ENCODE measurements at regions not wholly inside any gene's neighbourhood (a gene's known extent, or its start where the extent isn't known, plus 50 kb on each side); places are given as distances from the start of the nearest gene placed in this dataset.
"Not testable (repeated sequence)": the region's sequence is repeated elsewhere in the genome, so short reads cannot be mapped to it uniquely, and the experiment has no call there.

GRCh38 chr2:132272713-132273112 lies 111.0 kb upstream of the ANKRD30BL start:
- DNase-seq (ENCODE audit: low read depth) = no peak

GRCh38 chr2:132273585-132273984 lies 111.8 kb upstream of the ANKRD30BL start:
- not testable (repeated sequence) for DNase-seq (ENCODE audit: low read depth)

GRCh38 chr2:132274000-132274399 lies 112.2 kb upstream of the ANKRD30BL start:
- no peak for DNase-seq (ENCODE audit: low read depth)

DNA sequence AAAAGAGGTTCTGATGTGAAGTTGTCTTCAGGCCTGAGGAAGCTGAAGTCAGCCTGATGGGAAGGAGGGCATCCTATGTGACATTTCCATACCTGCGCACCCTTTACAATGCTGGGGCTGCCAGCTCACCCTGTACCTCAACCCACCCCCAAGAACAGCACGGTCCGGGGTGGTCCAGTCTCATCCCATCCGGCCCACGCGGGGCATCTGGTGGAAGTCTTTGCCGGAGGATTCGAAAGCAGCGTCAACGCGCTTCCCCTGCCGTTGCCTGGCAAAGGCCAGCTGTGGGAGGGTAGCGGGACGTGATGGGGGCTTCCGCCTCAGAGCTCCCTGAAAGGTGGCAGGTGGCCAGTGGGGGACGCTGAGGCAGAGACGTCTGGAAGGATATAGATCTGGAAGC lies 113.6 kb upstream of the ANKRD30BL start:
- no peak for DNase-seq (ENCODE audit: low read depth)

GRCh38 chr2:132276571-132276981 lies 114.8 kb upstream of the ANKRD30BL start:
- DNase-seq (ENCODE audit: low read depth) = no peak

GRCh38 chr2:132278267-132278666 lies 116.5 kb upstream of the ANKRD30BL start:
- DNase-seq (ENCODE audit: low read depth) = no peak

DNA sequence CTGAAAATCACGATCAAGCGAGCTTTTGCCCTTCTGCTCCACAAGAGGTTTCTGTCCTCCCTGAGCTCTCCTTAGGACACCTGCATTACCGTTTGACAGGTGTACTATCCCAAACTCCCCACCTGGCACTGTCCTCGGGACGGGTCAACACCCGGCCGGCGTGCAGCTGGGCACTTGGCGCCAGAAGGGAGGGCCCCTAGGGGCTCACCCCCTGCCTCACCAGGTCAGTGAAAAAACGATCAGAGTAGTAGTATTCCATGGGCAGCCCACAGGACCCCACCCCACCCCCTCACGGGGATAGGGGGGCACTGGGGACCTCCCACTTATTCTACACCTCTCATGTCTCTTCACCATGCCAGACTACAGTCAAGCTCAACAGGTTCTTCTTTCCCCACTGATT lies 117.6 kb upstream of the ANKRD30BL start:
- no peak for DNase-seq (ENCODE audit: low read depth)

DNA sequence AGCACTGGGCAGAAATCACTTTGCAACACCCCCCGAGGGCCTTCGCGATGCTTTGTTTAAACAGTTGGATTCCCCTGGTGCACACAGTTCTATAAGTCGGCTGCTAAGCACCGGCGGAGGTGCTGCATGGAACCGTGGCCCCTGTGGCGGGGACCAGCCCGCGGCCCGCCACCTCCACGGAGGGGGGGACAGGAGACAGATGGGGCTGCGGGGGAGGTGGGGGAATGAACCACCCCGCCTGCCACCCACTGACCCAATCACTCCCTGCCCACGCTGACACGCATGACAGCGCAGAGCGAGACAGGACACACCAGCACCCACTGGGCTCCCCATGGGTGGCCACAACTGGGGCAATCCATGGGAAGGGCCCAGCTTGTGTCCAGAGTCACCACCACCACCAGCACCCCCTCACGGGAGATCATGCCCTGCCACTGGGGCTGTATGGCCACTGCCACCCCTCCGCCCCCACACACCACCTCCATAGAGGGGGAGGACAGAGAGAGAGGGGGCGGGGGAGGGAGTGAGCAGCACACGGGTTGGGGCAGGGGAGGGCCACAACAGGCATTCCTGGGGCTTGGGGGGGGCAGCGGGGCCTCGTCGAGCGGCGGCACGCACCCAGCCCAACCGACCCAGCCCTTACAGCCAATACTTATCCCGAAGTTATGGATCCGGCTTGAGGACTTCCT lies 118.3 kb upstream of the ANKRD30BL start:
- DNase-seq (ENCODE audit: low read depth) = no peak

- no peak for DNase-seq (ENCODE audit: low read depth)
Measured at GRCh38 chr2:132280912-132281311, 119.2 kb upstream of the ANKRD30BL start.

DNA sequence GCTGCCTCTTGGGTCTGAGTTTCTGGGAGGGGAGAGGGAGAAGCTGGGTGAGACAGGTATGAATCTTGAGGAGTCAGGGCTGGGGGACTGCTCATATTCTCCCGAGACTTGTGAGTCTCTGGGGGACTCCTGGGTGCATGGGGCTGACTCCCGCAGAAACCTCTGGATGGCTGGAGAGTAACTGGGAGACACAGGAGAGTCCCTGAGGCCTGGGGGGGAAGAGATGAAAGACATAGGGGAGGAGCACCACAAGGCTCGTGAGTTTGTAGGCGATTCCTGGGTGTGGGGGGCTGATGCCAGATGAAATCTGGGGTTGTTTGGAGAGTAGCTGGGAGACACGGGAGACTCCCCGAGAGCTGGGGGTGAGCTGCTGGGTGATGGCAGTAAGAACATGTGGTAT lies 120.4 kb upstream of the ANKRD30BL start:
- not testable (repeated sequence) for DNase-seq (ENCODE audit: low read depth)

DNA sequence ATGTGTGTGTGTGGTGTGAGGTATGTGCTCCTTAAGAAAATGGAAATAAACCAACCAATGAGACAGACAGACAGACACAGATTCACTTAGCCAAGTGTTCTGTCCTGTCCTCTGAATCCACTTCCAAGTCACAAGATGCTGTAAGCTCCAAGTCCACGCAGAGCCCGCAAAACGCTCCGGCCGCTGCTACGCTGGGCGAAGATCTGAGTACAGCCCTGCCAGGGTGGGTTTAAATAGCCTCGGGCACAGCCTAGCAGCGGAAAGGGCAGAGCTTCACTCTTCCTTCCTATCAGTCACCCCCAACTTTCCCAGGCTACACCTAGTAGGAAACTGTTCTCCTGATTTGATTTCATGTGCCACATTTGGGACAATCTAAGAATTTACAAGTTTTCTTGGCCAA lies 121.2 kb upstream of the ANKRD30BL start:
- no peak for DNase-seq (ENCODE audit: low read depth)

GRCh38 chr2:132286289-132286911 lies 124.6 kb upstream of the ANKRD30BL start:
- DNase-seq (ENCODE audit: low read depth) = not testable (repeated sequence)

GRCh38 chr2:132287910-132288309 lies 126.2 kb upstream of the ANKRD30BL start:
- peak; percentile 26 for DNase-seq (ENCODE audit: low read depth)

DNA sequence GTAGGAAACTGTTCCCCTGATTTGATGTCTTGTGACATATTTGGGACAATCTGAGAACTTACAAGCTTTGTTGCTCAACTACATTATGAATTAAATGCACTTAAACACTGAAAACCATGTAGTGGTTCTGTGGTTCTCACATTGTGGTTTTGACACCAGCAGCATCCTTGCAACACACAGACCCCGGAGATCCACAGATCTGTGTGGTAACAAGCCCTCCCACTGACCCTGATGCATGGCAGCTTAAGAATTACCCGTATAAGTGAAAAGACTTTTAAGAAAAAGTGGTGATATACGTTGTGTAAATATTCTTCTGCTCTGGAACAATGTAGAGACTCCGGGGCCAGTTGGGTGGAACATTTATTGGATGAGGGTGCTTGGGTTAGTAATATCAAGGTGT lies 127.4 kb upstream of the ANKRD30BL start:
- DNase-seq (ENCODE audit: low read depth) = not testable (repeated sequence)

GRCh38 chr2:132289812-132290211 lies 126.8 kb upstream of the GPR39 start:
- DNase-seq (ENCODE audit: low read depth) = not testable (repeated sequence)

GRCh38 chr2:132300592-132301378 lies 115.8 kb upstream of the GPR39 start:
- DNase-seq (ENCODE audit: low read depth) = not testable (repeated sequence)

- DNase-seq (ENCODE audit: low read depth) = peak; percentile 73
Measured at GRCh38 chr2:132304661-132305380, 111.8 kb upstream of the GPR39 start.

DNA sequence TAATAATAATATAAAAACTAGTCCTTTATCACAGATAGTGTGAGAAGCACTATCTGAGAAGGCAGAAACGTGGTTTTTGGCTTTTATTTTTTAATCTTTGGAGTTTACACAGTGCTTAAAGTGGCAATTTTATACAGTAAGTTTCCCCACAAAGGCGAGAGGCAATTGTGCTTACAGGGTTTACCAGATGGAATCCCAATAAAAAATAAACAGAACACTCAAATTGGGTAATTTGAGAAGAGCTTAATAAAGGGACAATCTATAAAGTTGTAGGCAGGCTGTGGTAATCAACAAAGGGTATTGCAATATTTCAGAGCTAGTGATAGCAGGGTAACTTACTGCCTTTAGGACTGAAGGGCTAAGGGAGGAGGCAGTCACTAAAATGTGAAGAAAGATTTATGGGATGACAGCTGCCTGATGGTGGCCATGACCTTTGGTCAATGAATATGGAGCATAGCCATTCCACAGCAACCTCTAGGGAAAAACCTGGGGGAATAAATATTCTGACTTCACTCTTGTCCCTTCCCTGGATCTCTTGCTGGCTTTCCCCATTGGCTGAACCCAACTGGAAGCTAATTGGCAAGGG lies 108.9 kb upstream of the GPR39 start:
- DNase-seq (ENCODE audit: low read depth) = not testable (repeated sequence)

DNA sequence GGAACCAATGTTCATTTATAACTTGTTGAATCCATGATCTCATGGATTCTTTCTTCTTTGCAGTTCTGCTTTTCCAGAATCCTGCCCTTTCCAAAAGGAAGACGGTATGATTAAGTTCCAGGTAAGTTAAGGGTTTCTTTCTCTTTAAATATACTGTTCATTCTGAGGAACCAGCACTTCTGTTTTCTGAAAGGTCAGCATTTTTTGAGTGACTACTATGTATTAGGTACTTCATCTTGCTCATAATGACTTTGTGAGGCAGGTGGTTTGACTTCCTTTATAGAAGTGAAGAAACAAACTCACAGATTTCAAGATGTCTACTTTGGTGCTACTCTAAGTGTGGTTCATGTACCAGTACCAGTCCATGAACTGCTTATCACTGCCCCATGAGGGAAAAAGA lies 107.4 kb upstream of the GPR39 start:
- DNase-seq (ENCODE audit: low read depth) = not testable (repeated sequence)

DNA sequence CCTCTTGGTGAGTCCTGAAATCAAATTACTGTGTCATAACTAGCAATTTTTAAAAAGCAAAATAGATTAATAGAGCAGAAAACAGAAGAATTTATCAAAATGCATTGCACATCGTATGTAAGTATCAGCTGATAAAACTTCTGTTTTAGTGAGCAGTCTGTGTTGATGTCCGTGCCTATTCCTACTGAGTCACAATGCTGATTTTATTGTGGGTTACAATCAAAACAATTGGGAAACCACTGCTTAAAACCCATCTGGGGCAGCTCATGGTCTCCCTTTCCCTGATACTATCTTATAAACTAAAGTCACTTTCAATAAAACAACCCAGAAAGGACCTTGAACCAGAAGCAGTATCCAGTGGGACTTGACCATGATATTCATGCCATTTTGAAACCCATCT lies 101.1 kb upstream of the GPR39 start:
- not testable (repeated sequence) for DNase-seq (ENCODE audit: low read depth)

DNA sequence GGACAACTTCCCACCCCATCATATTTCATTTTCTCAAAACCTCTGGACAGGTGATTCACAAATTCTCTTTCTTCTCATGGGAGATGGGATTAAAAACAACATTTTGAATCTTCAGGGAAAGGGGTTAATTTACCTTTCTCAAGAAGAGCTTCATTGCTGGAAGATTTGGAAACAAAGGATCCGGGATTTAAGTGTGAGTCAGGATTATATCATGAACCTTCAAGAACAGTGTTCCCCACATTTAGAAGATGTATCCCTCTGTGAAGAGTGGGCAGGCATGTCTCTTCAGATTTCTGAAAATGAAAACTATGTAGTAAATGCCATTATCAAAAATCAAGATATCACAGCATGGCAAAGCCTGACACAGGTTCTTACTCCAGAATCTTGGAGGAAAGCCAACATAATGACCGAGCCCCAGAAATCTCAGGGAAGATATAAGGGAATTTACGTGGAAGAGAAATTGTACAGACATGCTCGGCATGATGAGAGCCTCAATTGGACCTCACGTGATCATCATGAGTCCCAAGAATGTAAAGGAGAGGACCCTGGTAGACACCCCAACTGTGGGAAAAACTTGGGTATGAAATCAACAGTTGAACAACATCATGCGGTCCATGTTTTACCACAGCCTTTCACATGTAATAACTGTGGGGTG lies 99.5 kb upstream of the GPR39 start:
- DNase-seq (ENCODE audit: low read depth) = not testable (repeated sequence)

All from iris pigment epithelial cell (primary cell).